ENCODE measurements at regions not wholly inside any gene's neighbourhood (a gene's known extent, or its start where the extent isn't known, plus 50 kb on each side); places are given as distances from the start of the nearest gene placed in this dataset.

DNA sequence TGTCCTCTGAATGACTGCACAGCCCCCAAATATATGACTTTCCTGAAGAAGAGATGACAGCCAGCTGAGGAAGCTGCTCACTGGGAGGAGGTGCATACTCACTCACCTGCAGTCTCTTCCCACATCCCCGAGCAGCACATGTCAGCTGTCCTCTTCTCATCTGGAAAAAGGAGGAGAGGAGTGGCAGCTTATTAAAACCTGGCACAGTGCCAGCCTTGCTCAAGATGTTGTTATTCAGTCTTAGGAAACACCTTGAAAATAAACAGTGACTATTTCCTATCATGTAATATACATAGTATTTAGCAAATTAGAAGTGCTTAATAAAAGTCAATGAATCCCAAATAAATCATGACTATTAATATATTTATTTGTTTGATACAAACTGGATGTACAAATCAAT, 232.9 kb downstream of the EPM2A start:
- DNase-seq (ENCODE audit: low spot score) (no peak), FAIRE-seq (no peak)

DNA sequence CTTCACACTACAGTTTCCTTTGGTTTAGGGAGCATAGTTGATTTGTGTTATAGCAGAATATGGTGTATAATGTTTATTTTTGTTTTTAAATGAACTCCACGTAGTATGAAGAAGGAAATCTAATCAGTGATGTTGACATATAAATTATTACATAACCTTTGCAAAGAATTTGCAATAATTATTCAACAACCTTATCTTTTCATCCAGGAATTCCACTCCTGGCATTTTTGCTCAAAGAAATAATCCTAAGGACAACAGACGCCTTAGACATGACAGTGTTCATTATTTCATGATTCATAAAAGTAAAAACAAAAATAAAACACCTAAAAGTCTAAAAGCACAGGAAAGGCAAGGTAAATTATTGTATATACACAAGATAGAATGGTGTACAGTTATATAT, 229.2 kb downstream of the EPM2A start:
- DNase-seq (ENCODE audit: low spot score) (no peak), FAIRE-seq (no peak)

DNA sequence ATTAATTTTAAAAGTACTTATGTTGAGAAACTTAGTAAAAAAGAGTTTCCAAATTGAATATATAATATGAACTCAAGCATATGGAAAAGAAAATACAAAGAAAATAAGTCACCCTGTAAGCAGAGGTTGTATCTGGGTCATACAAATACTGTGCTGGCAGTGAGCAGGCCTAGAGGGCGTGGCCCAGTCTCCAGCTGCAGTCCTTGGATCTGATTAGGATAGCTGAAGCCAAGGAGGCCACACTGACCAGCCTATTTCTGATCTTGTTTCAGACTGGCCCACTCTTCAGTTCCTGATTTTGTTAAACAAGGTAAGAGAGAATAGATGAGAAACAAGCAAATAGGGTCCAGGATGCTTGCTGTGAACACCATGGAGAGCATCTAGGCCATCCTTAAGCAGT, 228.8 kb downstream of the EPM2A start:
- FAIRE-seq (no peak), DNase-seq (ENCODE audit: low spot score) (no peak)

DNA sequence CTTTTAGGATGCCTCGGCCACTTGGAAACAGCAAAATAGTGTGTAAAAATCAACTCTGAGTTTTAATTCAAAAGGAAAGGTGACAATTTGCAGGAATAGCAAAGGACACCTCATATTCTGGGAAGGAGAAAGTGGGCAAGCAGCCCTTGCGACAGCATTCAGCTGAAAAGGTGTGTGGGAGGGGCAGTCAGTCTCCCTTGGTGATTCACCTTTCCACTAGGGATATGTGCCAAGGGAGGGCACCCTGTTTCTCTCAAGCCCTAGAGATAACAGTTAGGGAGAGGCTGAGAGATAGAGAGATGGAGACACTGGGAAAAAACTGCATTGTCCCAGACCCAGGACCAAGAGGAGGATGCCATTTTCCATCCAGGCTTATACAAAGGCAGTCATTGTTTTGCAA, 228.1 kb downstream of the EPM2A start:
- no peak for DNase-seq (ENCODE audit: low spot score)
- no peak for FAIRE-seq

DNA sequence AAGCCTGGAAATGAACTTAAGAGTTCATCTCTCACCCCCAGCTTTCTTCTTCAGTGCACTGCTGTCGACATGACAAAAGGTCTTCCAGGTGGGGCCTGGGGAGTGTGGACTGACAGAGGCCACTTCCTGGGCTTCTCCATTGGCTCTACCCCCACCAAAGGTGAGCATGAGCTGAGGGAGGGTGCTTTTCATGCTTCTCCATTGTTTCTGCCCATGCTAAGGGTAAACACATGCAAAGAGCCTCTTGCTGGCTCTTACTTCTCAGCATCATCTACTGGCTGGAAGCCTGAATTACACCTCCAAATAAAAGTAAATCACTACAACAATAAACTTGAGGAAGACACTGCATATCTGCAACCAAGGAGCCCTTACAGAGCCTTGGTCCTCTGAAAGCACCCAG, 227.2 kb downstream of the EPM2A start:
- no peak for DNase-seq (ENCODE audit: low spot score)

DNA sequence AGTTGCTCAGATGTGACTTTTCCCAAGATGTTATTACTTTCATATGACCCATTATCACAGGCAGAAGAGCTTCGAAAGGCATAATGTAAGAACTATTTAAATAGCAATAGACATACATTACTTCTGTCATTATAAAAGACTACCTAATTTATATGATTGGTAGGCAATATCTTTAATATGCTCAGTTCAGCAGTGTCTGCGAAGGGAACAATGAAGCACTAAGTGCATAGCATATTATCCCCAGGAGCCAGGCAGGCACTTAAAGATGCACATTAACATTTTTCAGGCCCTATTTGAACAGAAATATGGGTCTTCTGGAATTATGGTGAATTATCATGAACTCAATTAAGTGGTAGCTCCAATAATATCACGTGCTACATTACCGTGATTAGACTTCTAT, 217.8 kb downstream of the EPM2A start:
- FAIRE-seq (no peak), DNase-seq (ENCODE audit: low spot score) (no peak)

More for the DNA sequence above, 227.2 kb downstream of the EPM2A start:
- FAIRE-seq = no peak

DNA sequence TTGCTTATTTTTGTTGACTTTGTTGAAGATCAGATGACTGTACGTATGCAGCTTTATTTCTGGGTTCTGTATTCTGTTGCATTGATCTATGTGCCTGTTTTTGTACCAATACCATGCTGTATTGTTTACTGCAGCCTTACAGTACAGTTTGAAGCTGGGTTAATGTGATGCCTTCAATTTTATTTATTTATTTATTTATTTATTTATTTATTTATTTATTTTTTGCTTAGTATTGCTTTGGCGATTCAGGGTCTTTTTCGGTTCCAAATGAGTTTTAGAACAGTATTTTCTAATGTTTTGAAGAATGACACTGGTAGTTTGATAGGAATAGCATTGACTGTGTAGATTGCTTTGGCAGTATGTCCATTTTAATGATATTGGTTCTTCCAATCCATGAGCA, 210.3 kb downstream of the EPM2A start:
- FAIRE-seq = no peak
- DNase-seq (ENCODE audit: low spot score) = no peak

DNA sequence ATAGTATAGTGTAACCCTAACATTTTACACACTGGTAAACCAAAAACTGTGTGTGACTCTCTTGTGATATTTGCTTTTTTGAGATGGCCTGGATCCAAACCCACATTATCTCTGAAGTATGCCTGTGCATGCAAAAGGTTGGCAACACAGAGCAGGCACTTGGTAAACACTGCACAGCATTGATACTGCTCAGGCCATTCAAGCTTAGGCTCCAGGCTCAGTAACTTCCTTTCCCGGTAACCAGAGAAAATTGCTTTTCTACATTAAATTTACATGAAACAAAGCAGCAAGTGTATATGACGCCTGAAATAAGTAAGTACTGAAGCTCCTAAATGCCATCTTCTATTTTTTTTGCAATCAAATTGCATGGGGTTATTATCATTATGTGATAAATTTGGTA, 205.7 kb downstream of the EPM2A start:
- FAIRE-seq = no peak
- DNase-seq (ENCODE audit: low spot score) = no peak

DNA sequence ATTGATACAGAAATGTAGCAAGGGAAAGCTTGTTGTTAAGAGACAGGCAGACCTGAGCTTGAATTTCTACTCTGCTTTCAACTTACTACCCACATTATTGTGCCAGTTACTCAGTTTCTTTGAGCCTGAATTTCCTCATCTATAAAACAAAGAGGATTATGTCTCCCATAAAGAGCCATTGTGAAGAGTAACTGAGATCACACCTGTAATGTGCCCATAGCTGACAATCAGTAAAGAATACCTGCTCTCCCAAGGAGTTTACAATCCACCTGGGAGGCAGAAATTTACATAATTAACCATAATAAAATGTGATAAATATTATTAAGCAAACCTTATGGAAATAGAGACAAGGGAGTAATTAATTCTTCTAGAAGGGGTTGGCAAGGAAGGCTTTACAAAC, 204.9 kb downstream of the EPM2A start:
- FAIRE-seq (no peak), DNase-seq (ENCODE audit: low spot score) (no peak)

DNA sequence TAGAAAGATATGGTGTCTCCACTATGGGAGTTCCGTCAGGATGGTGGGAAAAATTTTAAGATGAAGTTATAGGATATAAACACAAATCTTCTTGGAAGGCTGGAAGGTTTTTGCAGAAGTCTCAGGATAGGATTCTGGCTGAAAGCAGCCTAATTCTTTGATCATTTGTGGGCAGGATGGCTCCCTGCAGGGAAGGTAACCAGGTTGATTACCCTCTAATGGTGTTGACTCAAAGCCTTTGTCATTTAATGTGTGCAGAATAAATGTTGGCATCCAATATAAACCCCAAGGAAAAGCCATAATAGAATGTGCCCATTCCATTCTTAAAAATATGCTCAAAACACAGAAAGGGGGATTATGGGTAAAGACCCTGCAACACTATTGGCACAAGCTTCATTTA, 204.3 kb downstream of the EPM2A start:
- FAIRE-seq = no peak
- DNase-seq (ENCODE audit: low spot score) = no peak

DNA sequence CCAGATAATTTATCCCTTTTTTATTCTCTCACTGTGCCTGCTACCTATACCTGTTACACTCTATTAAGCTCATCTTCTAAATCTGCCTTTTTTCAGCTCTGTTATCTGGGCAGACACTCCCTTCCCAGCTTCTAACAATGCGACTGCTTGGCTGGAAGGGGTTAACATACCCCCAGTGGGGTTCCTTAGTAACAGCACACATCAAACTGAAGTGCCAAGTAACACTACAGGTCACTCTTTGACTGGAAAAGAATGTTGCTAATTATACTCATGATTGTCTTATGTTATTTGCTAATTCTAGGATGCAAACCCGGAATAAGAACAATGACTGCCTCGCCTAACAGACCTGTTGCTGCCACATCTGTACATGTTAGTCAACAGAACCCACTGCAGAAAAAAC, 203.5 kb downstream of the EPM2A start:
- no peak for FAIRE-seq
- no peak for DNase-seq (ENCODE audit: low spot score)

DNA sequence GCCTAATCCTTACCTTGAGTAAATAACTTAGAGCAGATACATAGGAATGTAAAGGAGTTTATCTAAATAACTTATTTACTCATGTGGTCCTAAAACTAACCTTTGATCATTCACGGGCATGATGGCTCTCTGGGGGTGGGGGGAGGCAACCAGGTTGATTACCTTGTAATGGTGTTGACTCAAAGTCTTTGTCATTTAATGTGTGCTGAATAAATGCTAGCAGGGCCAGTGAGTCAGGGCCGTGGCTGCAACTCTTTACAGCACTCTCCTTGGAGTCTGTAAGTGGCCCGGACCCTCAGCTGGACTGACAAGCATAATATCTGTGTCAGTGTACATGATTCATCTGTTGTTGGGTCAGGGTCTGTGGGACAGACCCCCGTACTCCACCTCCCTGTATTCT, 203.0 kb downstream of the EPM2A start:
- no peak for FAIRE-seq
- DNase-seq (ENCODE audit: low spot score) = no peak

DNA sequence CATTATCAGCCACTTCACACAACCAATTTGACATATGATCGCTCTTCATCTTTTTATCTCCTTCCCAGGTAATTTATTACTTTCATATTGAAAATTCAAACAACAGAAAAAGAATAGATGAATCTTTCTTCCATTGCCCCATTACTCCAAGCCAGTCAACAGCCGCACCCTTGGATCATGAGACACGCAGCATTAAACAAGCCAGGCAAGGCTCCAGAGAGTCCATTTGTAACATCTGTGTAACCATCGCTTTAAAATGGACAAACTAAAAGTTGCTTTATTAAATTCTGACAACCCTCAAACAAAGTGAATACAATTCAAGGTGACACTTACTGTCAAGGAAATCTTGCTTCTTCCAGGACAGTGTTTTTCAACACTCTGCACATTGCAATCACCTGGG, 200.3 kb downstream of the EPM2A start:
- DNase-seq (ENCODE audit: low spot score) (no peak), FAIRE-seq (no peak)

DNA sequence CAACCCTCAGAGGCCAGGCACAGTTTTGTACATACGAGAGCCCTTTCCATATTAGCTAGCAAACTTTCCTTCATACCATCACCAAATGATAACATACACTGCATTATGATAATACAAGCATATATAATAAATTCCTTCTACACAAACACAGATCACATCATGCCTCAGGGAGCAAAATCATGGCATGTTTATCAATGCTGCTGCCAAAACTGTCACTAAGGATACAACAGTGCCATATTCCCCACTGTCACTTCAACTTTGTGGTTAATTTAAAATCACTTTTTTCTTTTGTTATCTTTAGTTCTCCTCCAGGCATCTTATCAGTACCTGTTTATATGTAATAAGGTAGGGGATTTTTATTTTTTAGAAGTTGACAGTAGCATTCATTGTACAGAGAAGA, 196.3 kb downstream of the EPM2A start:
- no peak for FAIRE-seq
- DNase-seq (ENCODE audit: low spot score) = no peak

DNA sequence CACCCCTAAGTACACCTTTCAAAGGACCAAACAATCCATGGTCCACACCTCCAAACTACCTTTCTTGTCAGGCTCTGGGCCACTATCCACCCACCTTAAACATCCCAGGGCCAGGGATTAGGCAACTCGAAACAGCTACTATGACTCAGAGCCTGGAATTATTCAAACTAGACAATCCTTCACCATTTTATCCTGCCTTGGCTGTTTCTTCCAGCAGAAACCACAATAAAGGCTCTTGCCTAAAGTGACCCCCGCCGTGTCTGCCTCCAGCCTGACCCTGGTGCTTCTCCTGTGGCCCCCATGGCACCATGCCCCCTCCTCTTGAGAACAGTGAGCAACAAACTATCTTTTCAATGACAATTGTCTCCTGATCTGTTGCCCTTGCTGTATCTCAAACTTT, 195.5 kb downstream of the EPM2A start:
- FAIRE-seq (no peak), DNase-seq (ENCODE audit: low spot score) (peak; percentile 28)

DNA sequence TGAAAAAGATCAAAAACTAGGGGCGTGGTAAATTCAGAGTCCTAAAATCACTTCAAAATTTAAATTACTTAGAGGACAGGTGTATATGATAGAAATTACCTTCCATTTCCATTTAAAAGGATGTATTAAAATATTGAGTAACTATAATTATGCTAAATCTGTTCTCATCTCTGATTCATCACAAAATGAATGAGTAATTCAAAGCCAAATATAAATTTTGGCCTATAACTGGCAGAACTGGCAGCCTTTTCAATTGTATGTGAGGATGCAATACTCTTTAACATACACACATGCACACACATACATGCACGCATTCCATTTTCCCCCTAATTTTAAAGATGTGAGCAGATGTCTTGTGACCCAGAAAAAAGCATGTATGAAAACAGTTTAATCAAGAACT, 194.6 kb downstream of the EPM2A start:
- FAIRE-seq (no peak), DNase-seq (ENCODE audit: low spot score) (no peak)

DNA sequence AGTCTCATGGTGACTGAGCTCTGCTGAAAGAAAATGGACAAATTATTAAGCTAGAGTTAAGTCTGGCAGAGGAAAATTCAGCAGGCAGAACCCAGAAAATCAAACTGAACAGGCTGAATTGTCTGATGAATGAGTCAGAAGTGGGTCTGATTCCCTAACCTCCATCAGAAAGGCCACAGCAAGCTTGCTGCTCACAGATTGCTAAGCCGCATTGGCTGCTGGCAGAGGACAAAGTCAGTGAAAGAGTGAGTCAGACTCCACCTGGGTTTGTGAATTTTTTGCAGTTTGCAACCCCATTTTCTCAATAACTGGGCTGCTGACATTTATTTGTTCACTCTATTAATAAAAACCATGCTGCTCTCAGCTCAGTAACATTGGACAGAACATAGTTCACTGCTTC, 191.3 kb downstream of the EPM2A start:
- FAIRE-seq = peak; percentile 58
- DNase-seq (ENCODE audit: low spot score) = peak; percentile 78

DNA sequence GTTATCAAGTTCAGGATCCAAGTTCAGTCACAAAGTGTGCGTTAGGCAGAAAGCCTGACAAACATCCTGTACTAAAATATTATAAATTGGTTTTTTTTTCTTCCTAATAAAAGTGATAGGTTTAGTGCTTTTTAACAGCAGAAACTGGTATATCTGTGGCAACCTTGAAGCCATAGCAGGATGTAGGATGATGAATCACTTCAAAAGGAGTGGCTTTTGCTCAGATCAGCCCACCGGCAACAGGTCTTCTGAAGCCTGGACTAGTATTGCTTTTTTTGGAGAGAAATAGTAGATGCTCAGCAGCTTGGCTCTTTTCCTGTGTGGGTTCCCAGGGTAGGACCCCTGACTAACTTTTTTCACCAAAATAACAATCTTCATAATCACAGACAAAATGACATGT, 190.8 kb downstream of the EPM2A start:
- DNase-seq (ENCODE audit: low spot score) (no peak), FAIRE-seq (no peak)

DNA sequence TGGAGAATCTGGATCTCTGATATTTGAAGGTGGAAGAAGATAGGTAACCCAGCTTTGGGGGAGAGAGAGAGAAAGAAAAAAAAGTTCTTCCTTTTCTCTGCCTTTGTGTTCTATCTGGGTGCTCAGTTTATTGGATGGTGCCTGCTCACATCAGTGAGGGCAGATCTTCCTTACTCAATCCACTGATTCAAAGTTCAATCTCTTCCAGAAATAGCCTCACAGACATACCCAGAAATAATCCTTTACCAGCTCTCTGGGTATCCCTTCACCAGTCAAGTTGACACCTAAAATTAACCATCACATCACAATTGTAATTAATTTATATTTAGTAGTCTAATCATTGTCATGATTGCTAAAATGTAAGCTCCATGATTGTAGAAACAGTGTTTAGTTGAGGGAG, 189.1 kb downstream of the EPM2A start:
- DNase-seq (ENCODE audit: low spot score) = no peak
- no peak for FAIRE-seq

DNA sequence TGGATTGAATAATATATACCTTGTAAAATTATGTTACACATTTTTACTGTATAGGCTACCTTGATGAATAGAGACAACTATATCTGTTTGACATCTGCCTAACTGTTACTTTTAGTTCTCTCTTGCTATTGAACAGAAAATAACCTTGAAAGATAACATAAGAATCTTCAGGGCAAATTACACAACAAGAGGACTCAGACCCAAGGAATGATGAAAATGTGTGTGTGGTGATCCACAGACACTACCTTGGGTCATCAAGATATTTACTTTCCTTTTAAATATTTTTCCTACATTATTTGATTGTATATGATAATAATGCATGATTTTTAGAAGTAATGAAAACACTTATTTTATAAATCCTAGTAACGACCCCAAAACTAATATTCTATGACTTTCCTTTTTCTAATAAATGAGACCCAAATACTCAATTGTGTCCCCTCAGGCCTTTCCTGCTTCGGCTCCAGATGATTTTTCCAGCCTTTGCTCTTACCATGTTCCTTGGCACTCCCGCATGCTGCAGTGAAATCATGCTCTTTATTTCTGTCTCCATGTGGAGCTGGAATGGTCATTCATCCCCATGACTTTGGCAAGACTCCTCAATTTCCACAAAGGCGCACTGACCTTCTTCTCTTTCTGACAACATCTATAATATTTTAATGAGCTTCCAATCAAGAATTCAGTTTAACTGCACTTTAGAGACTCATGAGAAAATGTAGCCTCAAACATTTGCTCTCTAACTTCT, 187.6 kb downstream of the EPM2A start:
- DNase-seq (ENCODE audit: low spot score) (no peak), FAIRE-seq (no peak)

DNA sequence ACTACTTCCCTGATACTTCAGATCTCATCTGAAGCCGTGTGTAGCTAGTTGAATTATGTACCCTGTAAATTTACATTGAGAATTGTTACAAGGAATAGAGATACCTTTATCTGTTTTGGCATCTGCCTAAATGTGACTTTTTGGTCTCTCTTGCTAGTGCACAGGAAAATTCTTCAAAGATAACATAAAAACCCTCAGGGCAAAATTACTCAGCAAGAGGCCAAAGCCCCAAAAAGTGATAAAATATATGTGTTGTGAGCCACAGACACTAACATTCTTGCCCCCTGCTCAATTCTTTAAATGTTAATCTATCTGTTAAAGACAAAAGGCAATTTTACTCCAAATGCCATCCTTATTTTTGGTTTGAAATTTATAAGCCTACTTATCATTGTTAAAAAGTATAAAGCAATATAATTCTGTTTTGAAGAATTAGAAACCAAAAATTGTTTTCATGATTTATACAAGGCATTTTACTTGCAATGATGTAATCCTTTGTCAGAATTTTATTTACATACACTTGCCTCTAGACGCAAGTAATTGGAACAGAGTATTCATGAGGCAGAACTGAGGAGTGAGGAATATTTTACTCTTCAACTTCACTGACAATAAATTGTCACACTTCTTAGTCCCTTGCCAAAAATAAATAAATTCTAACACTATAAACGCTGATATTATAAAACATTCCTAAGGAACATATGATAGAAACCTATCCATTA, 186.2 kb downstream of the EPM2A start:
- FAIRE-seq (no peak), DNase-seq (ENCODE audit: low spot score) (no peak)

DNA sequence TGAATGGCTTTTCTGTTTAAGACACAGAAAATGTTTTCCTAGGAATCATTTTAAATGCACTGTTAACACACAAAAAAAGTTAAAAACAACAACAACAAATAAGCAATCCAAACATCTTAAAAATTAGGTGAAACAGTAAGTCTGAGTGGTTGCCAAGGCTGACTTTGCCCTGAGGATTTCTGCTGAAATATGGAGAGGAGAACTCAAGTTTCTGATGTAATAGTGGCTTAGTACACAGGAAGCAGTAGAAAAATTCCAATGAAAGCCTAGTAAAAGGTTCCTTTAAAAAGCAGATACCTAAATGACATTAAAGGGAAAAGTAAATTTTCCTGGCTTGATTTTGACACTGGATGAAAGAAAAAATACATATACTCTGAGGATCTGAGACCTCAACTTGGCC, 184.2 kb downstream of the EPM2A start:
- FAIRE-seq = no peak
- no peak for DNase-seq (ENCODE audit: low spot score)

DNA sequence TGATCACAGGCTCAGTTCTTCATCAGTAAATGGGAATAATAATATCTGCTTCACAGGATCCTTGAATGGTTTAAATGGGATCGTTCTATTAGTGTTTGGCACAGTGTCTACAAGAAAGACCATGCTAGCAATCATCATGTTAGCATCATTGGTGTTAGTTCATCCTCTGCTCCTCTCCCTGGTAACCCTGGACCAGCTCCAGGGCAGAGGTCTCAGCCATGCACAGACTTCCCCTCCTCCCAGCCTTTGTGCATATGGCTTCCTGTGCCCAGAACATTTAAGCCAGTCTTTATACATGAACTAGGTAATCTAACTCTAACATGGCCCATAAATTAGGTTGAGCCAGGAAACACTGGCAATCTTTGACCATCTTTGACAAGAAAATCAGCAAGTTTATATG, 180.2 kb downstream of the EPM2A start:
- FAIRE-seq = no peak
- DNase-seq (ENCODE audit: low spot score) = no peak
